Panc1 (cell line): ENCODE measurements at regions not wholly inside any gene's neighbourhood (a gene's known extent, or its start where the extent isn't known, plus 50 kb on each side); places are given as distances from the start of the nearest gene placed in this dataset.

ENCODE experiments used
- TCF7L2 ChIP-seq: IDR thresholded peaks from 2 replicates; pipeline ENCODE4 v1.6.1; 2011; ENCODE audit warnings: mild to moderate bottlenecking, low read depth, low read length, inconsistent platforms
- TF ChIP-seq, protein P1 (sequence below): fragments of 450-650 bp; IDR thresholded peaks from 2 replicates; pipeline ENCODE4 v1.5.1; 2017; ENCODE audit warnings: mild to moderate bottlenecking

DNA sequence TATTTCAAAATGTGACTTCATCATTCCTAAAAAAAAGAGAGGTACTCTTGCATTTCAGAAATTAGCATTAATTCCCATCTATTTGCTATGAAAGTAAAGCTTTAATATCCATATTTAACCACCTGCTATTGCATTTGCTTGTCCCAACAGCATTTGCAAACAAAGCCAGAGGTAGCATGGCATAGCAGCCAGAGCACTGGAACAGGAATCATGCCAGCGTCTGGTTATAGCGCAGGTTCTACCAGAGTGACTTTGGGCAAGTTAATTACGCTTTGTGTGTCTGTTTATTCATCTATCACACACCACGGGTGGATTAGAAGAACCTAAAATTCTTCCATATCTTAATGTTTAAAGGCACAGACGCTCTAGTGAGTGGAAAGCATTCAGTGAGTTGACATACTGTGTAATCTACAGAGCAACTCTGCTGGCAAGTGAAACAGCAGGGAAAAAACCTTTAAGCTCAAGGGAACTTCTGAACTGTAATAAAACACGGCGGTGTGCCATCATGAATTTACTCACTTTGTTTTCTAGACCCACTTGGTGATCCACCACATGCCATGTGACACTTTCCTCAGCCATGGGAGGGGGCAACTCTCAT is 76.6 kb upstream of the QRFPR start:
- TF ChIP-seq, protein P1, sequence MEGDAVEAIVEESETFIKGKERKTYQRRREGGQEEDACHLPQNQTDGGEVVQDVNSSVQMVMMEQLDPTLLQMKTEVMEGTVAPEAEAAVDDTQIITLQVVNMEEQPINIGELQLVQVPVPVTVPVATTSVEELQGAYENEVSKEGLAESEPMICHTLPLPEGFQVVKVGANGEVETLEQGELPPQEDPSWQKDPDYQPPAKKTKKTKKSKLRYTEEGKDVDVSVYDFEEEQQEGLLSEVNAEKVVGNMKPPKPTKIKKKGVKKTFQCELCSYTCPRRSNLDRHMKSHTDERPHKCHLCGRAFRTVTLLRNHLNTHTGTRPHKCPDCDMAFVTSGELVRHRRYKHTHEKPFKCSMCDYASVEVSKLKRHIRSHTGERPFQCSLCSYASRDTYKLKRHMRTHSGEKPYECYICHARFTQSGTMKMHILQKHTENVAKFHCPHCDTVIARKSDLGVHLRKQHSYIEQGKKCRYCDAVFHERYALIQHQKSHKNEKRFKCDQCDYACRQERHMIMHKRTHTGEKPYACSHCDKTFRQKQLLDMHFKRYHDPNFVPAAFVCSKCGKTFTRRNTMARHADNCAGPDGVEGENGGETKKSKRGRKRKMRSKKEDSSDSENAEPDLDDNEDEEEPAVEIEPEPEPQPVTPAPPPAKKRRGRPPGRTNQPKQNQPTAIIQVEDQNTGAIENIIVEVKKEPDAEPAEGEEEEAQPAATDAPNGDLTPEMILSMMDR = no peak
- TF ChIP-seq TCF7L2 = no peak
